D721Med (cell line): ENCODE measurements at regions not wholly inside any gene's neighbourhood (a gene's known extent, or its start where the extent isn't known, plus 50 kb on each side); places are given as distances from the start of the nearest gene placed in this dataset.
"Not testable (repeated sequence)": the region's sequence is repeated elsewhere in the genome, so short reads cannot be mapped to it uniquely, and the experiment has no call there.

ENCODE experiments used
- DNase-seq: peaks from one replicate; pipeline ENCODE4 v3.0.0; 2011; ENCODE audit warnings: low spot score; ENCODE audit not compliant: insufficient read length
- FAIRE-seq: peaks from 2 replicates; lab custom pipeline; 2011; peaks lifted over from hg19 to GRCh38; lab: Jason Lieb, UNC
- TF ChIP-seq, protein P1 (sequence below): IDR thresholded peaks from 2 replicates; pipeline ENCODE4 v1.5.1; 2012; ENCODE audit warnings: mild to moderate bottlenecking, control low read depth; ENCODE audit not compliant: insufficient read depth; ENCODE audit errors: missing control alignments

DNA sequence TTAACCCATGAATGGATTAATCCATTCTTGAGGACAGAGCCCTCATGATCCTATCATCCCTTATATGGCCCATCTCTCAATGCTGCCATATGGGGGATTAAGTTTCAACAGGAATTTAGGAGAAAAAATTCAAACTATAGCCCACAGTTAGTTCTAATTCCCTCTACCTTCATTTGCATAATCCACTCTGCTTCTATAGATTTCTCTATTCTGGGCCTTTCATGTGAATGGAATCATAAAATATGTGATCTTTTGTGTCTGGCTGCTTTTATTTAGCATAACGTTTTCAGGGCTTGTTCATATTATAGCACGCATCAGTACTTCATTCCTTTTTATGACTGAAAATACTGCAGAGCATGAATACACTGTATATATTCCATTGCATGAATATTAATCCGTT lies 55.4 kb downstream of the CTSL start:
- no peak for FAIRE-seq
- TF ChIP-seq, protein P1, sequence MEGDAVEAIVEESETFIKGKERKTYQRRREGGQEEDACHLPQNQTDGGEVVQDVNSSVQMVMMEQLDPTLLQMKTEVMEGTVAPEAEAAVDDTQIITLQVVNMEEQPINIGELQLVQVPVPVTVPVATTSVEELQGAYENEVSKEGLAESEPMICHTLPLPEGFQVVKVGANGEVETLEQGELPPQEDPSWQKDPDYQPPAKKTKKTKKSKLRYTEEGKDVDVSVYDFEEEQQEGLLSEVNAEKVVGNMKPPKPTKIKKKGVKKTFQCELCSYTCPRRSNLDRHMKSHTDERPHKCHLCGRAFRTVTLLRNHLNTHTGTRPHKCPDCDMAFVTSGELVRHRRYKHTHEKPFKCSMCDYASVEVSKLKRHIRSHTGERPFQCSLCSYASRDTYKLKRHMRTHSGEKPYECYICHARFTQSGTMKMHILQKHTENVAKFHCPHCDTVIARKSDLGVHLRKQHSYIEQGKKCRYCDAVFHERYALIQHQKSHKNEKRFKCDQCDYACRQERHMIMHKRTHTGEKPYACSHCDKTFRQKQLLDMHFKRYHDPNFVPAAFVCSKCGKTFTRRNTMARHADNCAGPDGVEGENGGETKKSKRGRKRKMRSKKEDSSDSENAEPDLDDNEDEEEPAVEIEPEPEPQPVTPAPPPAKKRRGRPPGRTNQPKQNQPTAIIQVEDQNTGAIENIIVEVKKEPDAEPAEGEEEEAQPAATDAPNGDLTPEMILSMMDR = no peak
- DNase-seq = no peak

DNA sequence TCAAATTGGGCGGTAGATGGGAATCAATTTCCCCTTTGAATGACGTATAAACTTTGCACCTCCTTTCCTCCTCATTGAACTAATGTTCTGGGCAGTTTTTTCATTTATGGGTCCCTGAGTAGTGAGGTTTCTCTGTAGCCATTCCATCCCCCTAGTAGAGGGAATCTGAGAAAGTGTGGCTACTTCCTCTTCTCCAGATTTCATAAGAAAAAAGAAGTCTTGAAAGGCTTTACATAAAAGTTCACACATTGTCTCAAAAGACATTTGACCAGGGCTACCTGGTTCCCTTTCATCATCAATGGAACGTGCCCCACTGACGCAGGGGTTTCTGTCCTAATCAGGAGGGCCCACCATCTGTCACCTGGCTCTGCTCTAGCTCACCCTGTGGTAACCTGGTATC lies 57.3 kb downstream of the CTSL start:
- TF ChIP-seq, protein P1 = no peak
- no peak for FAIRE-seq
- no peak for DNase-seq

DNA sequence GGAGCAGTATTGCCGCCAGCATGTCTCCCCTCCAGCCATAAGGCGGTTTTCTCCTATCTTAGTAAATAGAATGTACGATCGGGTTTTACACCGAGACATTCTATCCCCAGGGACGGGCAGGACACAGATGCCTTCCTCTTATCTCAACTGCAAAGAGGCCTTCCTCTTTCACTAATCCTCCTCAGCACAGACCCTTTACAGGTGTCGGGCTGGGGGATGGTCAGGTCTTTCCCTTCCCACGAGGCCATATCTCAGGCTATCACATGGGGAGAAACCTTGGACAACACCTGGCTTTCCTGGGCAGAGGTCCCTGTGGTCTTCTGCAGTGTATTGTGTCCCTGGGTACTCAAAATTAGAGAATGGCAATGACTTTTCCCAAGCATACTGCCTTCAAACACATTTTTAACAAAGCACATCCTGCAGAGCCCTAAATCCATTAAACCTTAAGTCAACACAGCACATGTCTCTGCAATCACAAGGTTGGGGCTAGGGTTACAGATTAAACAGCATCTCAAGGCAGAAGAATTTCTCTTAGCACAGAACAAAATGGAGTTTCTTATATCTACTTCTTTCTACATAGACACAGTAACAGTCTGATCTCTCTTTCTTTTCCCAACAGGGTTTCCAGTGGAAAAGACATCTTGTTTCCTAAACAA lies 59.5 kb downstream of the CTSL start:
- not testable (repeated sequence) for DNase-seq, FAIRE-seq

DNA sequence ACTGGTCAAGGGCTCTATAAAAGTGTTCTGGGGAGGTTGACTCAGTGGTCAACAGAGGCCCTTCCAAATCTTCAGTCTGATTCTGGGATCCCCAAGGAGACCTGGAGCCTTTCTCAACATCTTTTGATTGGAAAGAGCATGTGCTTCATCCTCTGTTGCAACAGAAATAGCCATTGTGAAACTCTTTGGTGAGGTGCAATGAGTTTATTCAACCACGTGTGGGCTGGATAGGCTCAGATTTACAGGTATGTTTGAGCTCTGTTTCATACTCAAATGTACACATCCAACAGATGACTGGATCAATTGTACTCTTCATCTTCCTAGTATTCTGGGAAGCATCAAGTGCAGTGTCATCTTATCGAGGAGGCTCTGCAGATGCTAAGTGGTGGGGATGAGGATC lies 60.5 kb downstream of the CTSL start:
- no peak for DNase-seq
- TF ChIP-seq, protein P1 = no peak
- FAIRE-seq = no peak

DNA sequence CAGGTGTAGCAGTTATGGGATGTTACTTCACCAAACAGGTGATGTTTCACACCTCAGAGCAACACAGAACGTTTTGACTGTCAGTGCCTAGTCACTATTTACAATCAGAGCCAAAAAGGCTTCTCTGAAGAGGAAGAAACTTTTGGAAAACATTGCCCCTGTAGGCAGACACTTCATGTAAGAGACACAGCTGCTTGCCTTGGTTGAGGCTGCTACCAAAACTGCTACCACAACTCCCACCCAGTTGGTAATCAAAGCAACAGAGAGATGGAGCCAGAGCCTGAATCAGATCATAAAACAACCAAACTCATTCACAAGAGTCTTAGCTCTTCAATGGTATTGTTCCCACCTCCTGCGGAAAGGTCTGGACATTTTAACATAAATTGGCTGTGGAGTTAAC lies 61.0 kb downstream of the CTSL start:
- no peak for FAIRE-seq
- TF ChIP-seq, protein P1 = no peak
- DNase-seq = no peak

DNA sequence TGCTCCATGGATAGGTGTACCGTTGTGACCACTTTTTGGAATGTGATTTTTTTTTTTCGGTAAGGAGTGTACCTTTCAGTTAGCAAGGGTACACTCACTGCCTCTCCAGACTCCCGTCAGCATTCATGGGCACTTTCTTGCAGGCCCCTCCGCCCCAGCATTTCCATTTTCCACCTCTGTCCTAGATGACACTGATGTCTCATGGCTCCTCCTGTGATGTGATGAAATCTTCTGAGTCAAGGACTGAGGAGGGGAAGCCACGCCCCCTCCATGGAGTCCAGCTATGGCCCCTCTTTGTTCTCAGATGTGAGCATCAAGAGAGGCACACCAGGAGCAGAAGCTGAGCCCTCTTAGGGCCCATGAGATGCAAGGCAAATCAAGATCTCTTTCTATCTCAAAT lies 61.8 kb downstream of the CTSL start:
- TF ChIP-seq, protein P1 = no peak
- no peak for FAIRE-seq
- no peak for DNase-seq

DNA sequence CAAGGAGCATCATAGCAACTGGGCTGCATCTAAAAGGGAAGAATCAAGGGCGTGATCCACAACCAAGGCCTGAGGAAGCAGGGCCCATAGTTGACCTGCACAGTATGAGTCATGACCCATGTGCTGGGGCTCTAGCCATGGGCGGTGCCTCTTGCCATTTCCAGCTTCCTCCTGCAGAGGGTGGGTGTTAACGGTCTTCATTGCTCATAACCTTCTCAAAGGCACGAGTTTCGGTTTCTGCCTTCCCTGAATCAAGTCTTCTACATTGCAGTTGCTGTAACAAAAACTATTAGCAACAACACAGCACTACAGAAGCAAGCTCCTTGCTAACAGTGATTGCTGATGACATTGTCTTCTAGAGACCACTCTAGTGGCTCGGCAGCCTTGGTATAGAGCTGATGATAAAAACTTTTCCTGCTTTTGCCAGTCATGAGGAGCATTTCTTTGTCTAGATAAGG lies 66.9 kb downstream of the CTSL start:
- TF ChIP-seq, protein P1 = no peak
- DNase-seq (no peak), FAIRE-seq (no peak)
